ENCODE measurements at regions not wholly inside any gene's neighbourhood (a gene's known extent, or its start where the extent isn't known, plus 50 kb on each side); places are given as distances from the start of the nearest gene placed in this dataset.

GRCh38 chr11:95327273-95327948 is 96.4 kb upstream of the SESN3 start:
- no peak overlapping the region for H3K4me3 ChIP-seq (ENCODE audit: low read depth, low read length)
- TF ChIP-seq CTCF (IDR thresholded peaks at IDR 0.05; ENCODE audit: borderline replicate concordance, insufficient read depth, low read depth, low read length): no peak

- H3K4me3 ChIP-seq (ENCODE audit: low read depth, low read length): no peak overlapping the region
- TF ChIP-seq CTCF (IDR thresholded peaks at IDR 0.05; ENCODE audit: borderline replicate concordance, insufficient read depth, low read depth, low read length): no peak
Observed at GRCh38 chr11:95325777-95326258, 94.8 kb upstream of the SESN3 start.

GRCh38 chr11:95324826-95325225 is 93.8 kb upstream of the SESN3 start:
- no peak for TF ChIP-seq CTCF (IDR thresholded peaks at IDR 0.05; ENCODE audit: borderline replicate concordance, insufficient read depth, low read depth, low read length)
- no peak overlapping the region for H3K4me3 ChIP-seq (ENCODE audit: low read depth, low read length)

GRCh38 chr11:95322539-95322938 is 91.5 kb upstream of the SESN3 start:
- H3K4me3 ChIP-seq (ENCODE audit: low read depth, low read length): no peak overlapping the region
- no peak for TF ChIP-seq CTCF (IDR thresholded peaks at IDR 0.05; ENCODE audit: borderline replicate concordance, insufficient read depth, low read depth, low read length)

- TF ChIP-seq CTCF (IDR thresholded peaks at IDR 0.05; ENCODE audit: borderline replicate concordance, insufficient read depth, low read depth, low read length): no peak
- H3K4me3 ChIP-seq (ENCODE audit: low read depth, low read length): no peak overlapping the region
Observed at GRCh38 chr11:95318498-95318897, 87.5 kb upstream of the SESN3 start.

DNA sequence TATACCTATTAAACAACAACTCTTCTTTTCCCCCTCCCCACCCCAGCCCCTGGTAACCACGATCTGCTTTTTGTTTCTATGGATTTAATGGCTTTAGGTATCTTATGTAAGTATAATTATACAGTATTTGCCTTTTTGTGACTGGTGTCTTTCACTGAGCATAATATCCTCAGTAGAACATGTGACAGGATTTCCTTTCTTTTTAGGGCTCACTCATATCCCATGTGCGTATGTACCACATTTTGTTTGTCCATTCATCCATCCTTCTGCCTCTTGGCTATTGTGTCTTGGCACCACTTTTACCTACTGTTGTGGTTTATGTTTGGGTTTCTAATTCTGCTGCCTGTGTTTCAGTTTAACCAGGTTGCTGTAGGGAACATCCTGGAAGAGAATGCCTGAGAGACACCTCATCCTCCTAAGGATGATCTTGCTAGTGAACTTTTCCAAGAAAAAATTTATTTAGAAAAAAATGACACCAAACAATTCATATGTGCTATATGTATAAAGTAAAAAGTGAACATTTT is 77.6 kb upstream of the SESN3 start:
- H3K4me3 ChIP-seq (ENCODE audit: low read depth, low read length): no peak overlapping the region
- no peak for TF ChIP-seq CTCF (IDR thresholded peaks at IDR 0.05; ENCODE audit: borderline replicate concordance, insufficient read depth, low read depth, low read length)

- TF ChIP-seq CTCF (IDR thresholded peaks at IDR 0.05; ENCODE audit: borderline replicate concordance, insufficient read depth, low read depth, low read length): no peak
- no peak overlapping the region for H3K4me3 ChIP-seq (ENCODE audit: low read depth, low read length)
Observed at GRCh38 chr11:95307286-95307685, 76.3 kb upstream of the SESN3 start.

Measured in GM12875 (cell line).